Ishikawa (cell line): ENCODE measurements at regions not wholly inside any gene's neighbourhood (a gene's known extent, or its start where the extent isn't known, plus 50 kb on each side); places are given as distances from the start of the nearest gene placed in this dataset.

Experiments used
- CEBPB ChIP-seq: IDR thresholded peaks from 2 replicates; pipeline ENCODE4 v1.6.1; 2012
- CREB1 ChIP-seq: IDR thresholded peaks from 2 replicates; pipeline ENCODE4 v1.6.1; 2012; ENCODE audit warnings: low read depth
- EGR1 ChIP-seq: IDR thresholded peaks from 2 replicates; pipeline ENCODE4 v1.6.1; 2012
- EP300 ChIP-seq: IDR thresholded peaks from 2 replicates; pipeline ENCODE4 v1.6.1; 2012; ENCODE audit warnings: borderline replicate concordance
- FOXM1 ChIP-seq: IDR thresholded peaks from 2 replicates; pipeline ENCODE4 v1.6.1; 2012; ENCODE audit warnings: low read depth, borderline replicate concordance
- MAX ChIP-seq: IDR thresholded peaks from 2 replicates; pipeline ENCODE4 v1.6.1; 2012
- NFIC ChIP-seq: IDR thresholded peaks from 2 replicates; pipeline ENCODE4 v1.6.1; 2012
- RAD21 ChIP-seq: IDR thresholded peaks from 2 replicates; pipeline ENCODE4 v1.6.1; 2012; ENCODE audit warnings: low read depth
- REST ChIP-seq: IDR thresholded peaks from 2 replicates; pipeline ENCODE4 v1.6.1; 2012; ENCODE audit warnings: low read depth, mild to moderate bottlenecking
- TAF1 ChIP-seq: IDR thresholded peaks from 2 replicates; pipeline ENCODE4 v1.6.1; 2012; ENCODE audit warnings: low read depth, mild to moderate bottlenecking
- TCF12 ChIP-seq: IDR thresholded peaks from 2 replicates; pipeline ENCODE4 v1.6.1; 2012; ENCODE audit warnings: low read depth
- TEAD4 ChIP-seq: IDR thresholded peaks from 2 replicates; pipeline ENCODE4 v1.6.1; 2012
- USF1 ChIP-seq: IDR thresholded peaks from 2 replicates; pipeline ENCODE4 v1.6.1; 2012
- YY1 ChIP-seq: IDR thresholded peaks from 2 replicates; pipeline ENCODE4 v1.6.1; 2012; ENCODE audit warnings: low read depth
- ZBTB7A ChIP-seq: IDR thresholded peaks from 2 replicates; pipeline ENCODE4 v1.6.1; 2012; ENCODE audit warnings: low read depth

- no peak for TF ChIP-seq NFIC
- no peak for TF ChIP-seq USF1
- TF ChIP-seq MAX = no peak
- TF ChIP-seq FOXM1 = no peak
- no peak for TF ChIP-seq CEBPB
- TF ChIP-seq TEAD4 = no peak
- TF ChIP-seq REST = no peak
- no peak for TF ChIP-seq RAD21
Observed at GRCh38 chr3:26292780-26293179, 329.8 kb upstream of the LRRC3B start.

- TF ChIP-seq MAX (no peak), EP300 (no peak), NFIC (no peak), TEAD4 (no peak), REST (no peak), CREB1 (no peak), CEBPB (no peak), TCF12 (no peak), ZBTB7A (no peak), RAD21 (no peak), TAF1 (no peak), USF1 (no peak)
Observed at GRCh38 chr3:26293329-26293844, 329.2 kb upstream of the LRRC3B start.

GRCh38 chr3:26307192-26307591, 315.4 kb upstream of the LRRC3B start:
- TF ChIP-seq CREB1 = no peak
- no peak for TF ChIP-seq RAD21
- no peak for TF ChIP-seq TAF1
- no peak for TF ChIP-seq EGR1
- TF ChIP-seq FOXM1 = no peak
- TF ChIP-seq TEAD4 = no peak
- no peak for TF ChIP-seq MAX
- no peak for TF ChIP-seq YY1
- TF ChIP-seq EP300 = no peak
- no peak for TF ChIP-seq CEBPB
- no peak for TF ChIP-seq TCF12
- no peak for TF ChIP-seq USF1
- no peak for TF ChIP-seq REST
- TF ChIP-seq ZBTB7A = no peak
- no peak for TF ChIP-seq NFIC

- TF ChIP-seq TEAD4 (no peak), TCF12 (no peak), MAX (no peak), NFIC (no peak), YY1 (no peak), RAD21 (no peak), TAF1 (no peak), EGR1 (no peak), CREB1 (no peak), EP300 (no peak), REST (no peak), FOXM1 (no peak), USF1 (no peak), ZBTB7A (no peak), CEBPB (no peak)
Observed at GRCh38 chr3:26307787-26308186, 314.8 kb upstream of the LRRC3B start.
